Hematopoietic multipotent progenitor cell treated with erythropoietin and hydrocortisone succinate and interleukin-3 and kit ligand, for 4 days (in vitro differentiated cells): ENCODE measurements at regions not wholly inside any gene's neighbourhood (a gene's known extent, or its start where the extent isn't known, plus 50 kb on each side); places are given as distances from the start of the nearest gene placed in this dataset.

Experiments used
- DNase-seq: peaks from one replicate; pipeline ENCODE4 v3.0.0-alpha.2; 2015

GRCh38 chr3:194738254-194739093 is 52.8 kb downstream of the FAM43A start:
- no peak for DNase-seq

GRCh38 chr3:194739498-194740284 is 54.0 kb downstream of the FAM43A start:
- DNase-seq, result no peak

GRCh38 chr3:194740859-194741491 is 55.3 kb downstream of the FAM43A start:
- no peak for DNase-seq

- DNase-seq, result no peak
Observed at GRCh38 chr3:194741916-194742315, 56.2 kb downstream of the FAM43A start.

GRCh38 chr3:194744826-194745225 is 59.1 kb downstream of the FAM43A start:
- peak; percentile 17 for DNase-seq

- peak; percentile 50 for DNase-seq
Observed at GRCh38 chr3:194745422-194746184, 59.9 kb downstream of the FAM43A start.

GRCh38 chr3:194748225-194748624 is 62.5 kb downstream of the FAM43A start:
- no peak for DNase-seq

- no peak for DNase-seq
Observed at GRCh38 chr3:194749631-194750490, 64.2 kb downstream of the FAM43A start.

GRCh38 chr3:194750491-194750828 is 64.8 kb downstream of the FAM43A start:
- no peak for DNase-seq

GRCh38 chr3:194755671-194756459 is 70.2 kb downstream of the FAM43A start:
- DNase-seq, result no peak

GRCh38 chr3:194756460-194756779 is 70.7 kb downstream of the FAM43A start:
- DNase-seq, result no peak

- no peak for DNase-seq
Observed at GRCh38 chr3:194756791-194757325, 71.2 kb downstream of the FAM43A start.

GRCh38 chr3:194757647-194758061 is 72.0 kb downstream of the FAM43A start:
- DNase-seq, result no peak

- DNase-seq, result no peak
Observed at GRCh38 chr3:194758716-194759115, 73.0 kb downstream of the FAM43A start.

- peak; percentile 47 for DNase-seq
Observed at GRCh38 chr3:194760494-194761137, 74.9 kb downstream of the FAM43A start.

GRCh38 chr3:194761384-194761783 is 75.7 kb downstream of the FAM43A start:
- no peak for DNase-seq

GRCh38 chr3:194766845-194767244 is 81.2 kb downstream of the FAM43A start:
- DNase-seq, result peak; percentile 66

GRCh38 chr3:194767446-194768207 is 81.9 kb downstream of the FAM43A start:
- no peak for DNase-seq

GRCh38 chr3:194768586-194768985 is 82.9 kb downstream of the FAM43A start:
- DNase-seq, result no peak
